ENCODE measurements at regions not wholly inside any gene's neighbourhood (a gene's known extent, or its start where the extent isn't known, plus 50 kb on each side); places are given as distances from the start of the nearest gene placed in this dataset.

DNA sequence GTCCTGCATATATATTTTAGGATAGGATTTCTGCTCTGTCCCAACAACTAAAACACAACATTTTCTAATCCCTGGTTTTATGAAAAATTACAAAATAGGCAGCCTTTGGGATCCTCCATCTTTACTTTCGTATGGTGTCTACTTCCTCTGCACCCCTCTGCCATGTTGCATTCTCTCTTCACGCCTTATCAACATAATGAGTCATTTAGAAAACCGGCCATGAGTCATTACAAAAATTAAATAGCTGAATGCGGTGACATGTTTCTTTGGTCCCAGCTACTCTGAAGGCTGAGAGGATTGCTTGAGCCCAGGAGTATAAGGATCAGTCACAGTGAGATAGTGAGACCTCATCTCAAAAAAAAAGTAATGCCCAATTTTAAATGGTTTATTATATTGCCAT, 148.1 kb upstream of the CELF2 start:
- H3K9me2 ChIP-seq (ENCODE audit: low read depth, low read length) = no peaks in the 10 kb centered on the region
- H4K20me1 ChIP-seq (ENCODE audit: insufficient read depth, low read length) = no peaks in the 10 kb centered on the region
- H3K79me2 ChIP-seq (ENCODE audit: insufficient read depth, low read length) = no peaks in the 10 kb centered on the region
- H3K9ac ChIP-seq (ENCODE audit: low read length) = no peak overlapping the region
- H3K4me1 ChIP-seq (ENCODE audit: insufficient read depth, low read length, severe bottlenecking) = no peaks in the 10 kb centered on the region
- H3K27me3 ChIP-seq (ENCODE audit: insufficient read depth, low read length) = no peaks in the 10 kb centered on the region
- TF ChIP-seq EZH2 (IDR thresholded peaks at IDR 0.05; ENCODE audit: borderline replicate concordance, low read length) = no peak
- TF ChIP-seq, protein P1, sequence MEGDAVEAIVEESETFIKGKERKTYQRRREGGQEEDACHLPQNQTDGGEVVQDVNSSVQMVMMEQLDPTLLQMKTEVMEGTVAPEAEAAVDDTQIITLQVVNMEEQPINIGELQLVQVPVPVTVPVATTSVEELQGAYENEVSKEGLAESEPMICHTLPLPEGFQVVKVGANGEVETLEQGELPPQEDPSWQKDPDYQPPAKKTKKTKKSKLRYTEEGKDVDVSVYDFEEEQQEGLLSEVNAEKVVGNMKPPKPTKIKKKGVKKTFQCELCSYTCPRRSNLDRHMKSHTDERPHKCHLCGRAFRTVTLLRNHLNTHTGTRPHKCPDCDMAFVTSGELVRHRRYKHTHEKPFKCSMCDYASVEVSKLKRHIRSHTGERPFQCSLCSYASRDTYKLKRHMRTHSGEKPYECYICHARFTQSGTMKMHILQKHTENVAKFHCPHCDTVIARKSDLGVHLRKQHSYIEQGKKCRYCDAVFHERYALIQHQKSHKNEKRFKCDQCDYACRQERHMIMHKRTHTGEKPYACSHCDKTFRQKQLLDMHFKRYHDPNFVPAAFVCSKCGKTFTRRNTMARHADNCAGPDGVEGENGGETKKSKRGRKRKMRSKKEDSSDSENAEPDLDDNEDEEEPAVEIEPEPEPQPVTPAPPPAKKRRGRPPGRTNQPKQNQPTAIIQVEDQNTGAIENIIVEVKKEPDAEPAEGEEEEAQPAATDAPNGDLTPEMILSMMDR (IDR thresholded peaks at IDR 0.05; ENCODE audit: low read length) = no peak
- no peak overlapping the region for H3K4me2 ChIP-seq (ENCODE audit: low read length)
- no peaks in the 10 kb centered on the region for H3F3A ChIP-seq (ENCODE audit: insufficient read depth, low read length)
- no peaks in the 10 kb centered on the region for H3K36me3 ChIP-seq (ENCODE audit: insufficient read depth, low read length)
- no peak overlapping the region for H3K4me3 ChIP-seq (ENCODE audit: low read depth, low read length, poor library complexity, severe bottlenecking)
- no peak overlapping the region for H2AFZ ChIP-seq (ENCODE audit: low read length)
- H3K9me3 ChIP-seq (ENCODE audit: low read length) = no peaks in the 10 kb centered on the region
- H3K27ac ChIP-seq (ENCODE audit: low read depth, low read length, poor library complexity, severe bottlenecking) = no peak overlapping the region

DNA sequence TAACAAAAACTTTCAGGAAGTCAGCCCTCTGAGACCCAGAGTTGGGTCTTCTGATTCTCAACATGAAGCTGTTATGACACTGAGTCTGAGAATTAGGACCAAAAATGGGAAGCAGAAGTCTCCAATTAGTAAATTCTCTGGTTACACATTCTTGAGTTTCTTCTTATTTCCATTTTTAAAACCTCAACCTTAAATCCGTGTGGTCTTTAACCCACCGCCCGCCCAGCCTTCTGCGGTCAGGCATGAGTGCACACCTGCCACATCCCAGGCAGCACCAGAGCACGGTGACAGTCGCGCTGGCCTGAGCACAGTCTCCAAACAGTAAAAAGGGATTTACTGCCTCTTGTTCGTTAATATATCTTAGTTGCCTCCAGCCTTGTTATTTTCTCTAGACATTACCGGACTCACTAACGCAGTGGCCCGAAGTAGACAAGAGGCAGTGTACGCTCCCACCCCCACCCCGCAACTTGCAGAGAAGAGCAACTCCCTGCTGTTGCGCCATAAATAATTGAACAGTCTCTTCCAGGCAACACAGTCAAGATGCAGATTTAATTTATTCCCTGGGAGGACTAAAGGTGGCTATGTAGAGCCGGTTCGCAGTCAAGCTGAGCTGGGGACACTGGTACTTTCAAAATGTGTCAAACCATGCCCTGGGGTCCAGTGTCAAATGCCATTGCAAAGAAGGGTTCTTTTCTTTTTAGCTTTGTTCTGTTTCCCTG, 147.0 kb upstream of the CELF2 start:
- no peak overlapping the region for H2AFZ ChIP-seq (ENCODE audit: low read length)

DNA sequence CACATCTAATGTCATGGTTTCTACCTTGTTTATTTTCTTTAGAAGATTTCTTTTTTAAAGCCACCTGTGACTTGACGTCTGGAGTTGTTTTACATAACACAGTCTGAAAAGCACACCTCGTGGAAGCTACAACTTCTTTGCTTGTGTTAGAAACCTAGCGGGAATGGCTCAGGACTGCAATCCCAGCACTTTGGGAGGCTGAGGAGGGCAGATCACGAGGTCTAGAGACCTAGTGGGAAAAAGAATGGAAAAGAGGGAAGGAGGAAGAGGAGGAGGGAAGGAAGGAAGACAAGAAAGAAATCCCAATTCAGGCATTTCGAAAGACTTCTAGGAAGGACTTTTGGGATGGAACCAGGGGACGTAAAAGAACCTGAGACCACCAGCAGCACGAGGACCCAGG, 146.3 kb upstream of the CELF2 start:
- Histone ChIP-seq H2AFZ (ENCODE audit: low read length) (no peak overlapping the region), H3K9me2 (ENCODE audit: low read depth, low read length) (no peaks in the 10 kb centered on the region), H3K9ac (ENCODE audit: low read length) (no peak overlapping the region), H3K27ac (ENCODE audit: low read depth, low read length, poor library complexity, severe bottlenecking) (no peak overlapping the region), H3K4me1 (ENCODE audit: insufficient read depth, low read length, severe bottlenecking) (no peaks in the 10 kb centered on the region), H3K4me2 (ENCODE audit: low read length) (no peak overlapping the region), H3F3A (ENCODE audit: insufficient read depth, low read length) (no peaks in the 10 kb centered on the region), H3K9me3 (ENCODE audit: low read length) (no peaks in the 10 kb centered on the region), H3K36me3 (ENCODE audit: insufficient read depth, low read length) (no peaks in the 10 kb centered on the region), H3K27me3 (ENCODE audit: insufficient read depth, low read length) (no peaks in the 10 kb centered on the region), H3K4me3 (ENCODE audit: low read depth, low read length, poor library complexity, severe bottlenecking) (no peak overlapping the region), H4K20me1 (ENCODE audit: insufficient read depth, low read length) (no peaks in the 10 kb centered on the region), H3K79me2 (ENCODE audit: insufficient read depth, low read length) (no peaks in the 10 kb centered on the region)
- TF ChIP-seq, protein P1 (IDR thresholded peaks at IDR 0.05; ENCODE audit: low read length) = no peak
- TF ChIP-seq EZH2 (IDR thresholded peaks at IDR 0.05; ENCODE audit: borderline replicate concordance, low read length) = no peak

More for the DNA sequence above, 147.0 kb upstream of the CELF2 start:
- Histone ChIP-seq H3F3A (ENCODE audit: insufficient read depth, low read length) (no peaks in the 10 kb centered on the region), H3K4me3 (ENCODE audit: low read depth, low read length, poor library complexity, severe bottlenecking) (no peak overlapping the region), H3K27ac (ENCODE audit: low read depth, low read length, poor library complexity, severe bottlenecking) (no peak overlapping the region), H3K9ac (ENCODE audit: low read length) (no peak overlapping the region), H3K4me1 (ENCODE audit: insufficient read depth, low read length, severe bottlenecking) (no peaks in the 10 kb centered on the region), H4K20me1 (ENCODE audit: insufficient read depth, low read length) (no peaks in the 10 kb centered on the region), H3K36me3 (ENCODE audit: insufficient read depth, low read length) (no peaks in the 10 kb centered on the region), H3K9me3 (ENCODE audit: low read length) (no peaks in the 10 kb centered on the region), H3K4me2 (ENCODE audit: low read length) (no peak overlapping the region), H3K27me3 (ENCODE audit: insufficient read depth, low read length) (no peaks in the 10 kb centered on the region), H3K9me2 (ENCODE audit: low read depth, low read length) (no peaks in the 10 kb centered on the region), H3K79me2 (ENCODE audit: insufficient read depth, low read length) (no peaks in the 10 kb centered on the region)
- TF ChIP-seq EZH2 (IDR thresholded peaks at IDR 0.05; ENCODE audit: borderline replicate concordance, low read length) = no peak
- TF ChIP-seq, protein P1 (IDR thresholded peaks at IDR 0.05; ENCODE audit: low read length) = no peak
